ENCODE measurements at regions not wholly inside any gene's neighbourhood (a gene's known extent, or its start where the extent isn't known, plus 50 kb on each side); places are given as distances from the start of the nearest gene placed in this dataset.

DNA sequence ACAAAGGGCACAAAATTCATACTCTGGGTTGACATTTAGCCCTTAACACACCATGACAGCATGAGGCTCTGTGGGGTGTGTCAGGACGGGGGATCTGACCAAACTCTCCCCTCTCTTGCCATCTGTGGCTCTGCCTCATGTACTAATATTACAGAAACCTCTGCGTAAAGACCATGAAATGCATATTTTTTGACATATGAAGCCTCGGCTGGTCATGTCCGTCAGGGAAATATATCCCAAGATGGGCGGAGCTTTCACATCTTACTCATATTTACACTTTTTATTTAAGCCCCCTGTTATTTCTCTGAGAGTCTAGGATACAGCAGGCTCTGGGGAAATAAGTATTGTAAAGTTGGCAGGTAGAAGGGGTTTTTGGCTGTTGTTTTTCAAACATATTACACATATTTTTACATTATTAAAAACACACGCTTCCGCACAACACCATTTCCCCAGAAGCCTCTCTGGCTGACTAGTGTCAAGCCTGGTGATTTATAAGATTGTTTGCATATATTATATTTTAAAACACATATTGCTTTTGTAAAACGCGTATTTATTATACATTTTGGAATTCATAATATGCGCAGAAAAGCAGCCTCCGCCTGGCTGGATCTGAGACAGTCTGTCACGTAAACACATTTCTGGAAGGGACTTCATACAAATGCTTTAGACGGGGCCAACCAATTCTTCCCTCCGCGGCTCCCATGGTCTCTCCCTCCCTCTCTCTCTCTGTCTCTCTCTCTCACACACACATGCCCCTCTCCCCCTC is 237.7 kb upstream of the ZFHX3 start:
- no peaks in the 10 kb centered on the region for H3K79me2 ChIP-seq
- peak; percentile 23 for DNase-seq (ENCODE audit: low spot score)
- H3K4me3 ChIP-seq: no peak overlapping the region
- H3K9me3 ChIP-seq (ENCODE audit: low read depth): no peaks in the 10 kb centered on the region
- WGBS (ENCODE audit: low lambda C conversion rate, missing lambda C conversion rate): 74% methylated on average over 15 of the region's 15 CpGs
- no peak overlapping the region for H3K4me2 ChIP-seq
- no peaks in the 10 kb centered on the region for H4K20me1 ChIP-seq (ENCODE audit: insufficient read depth, poor library complexity, severe bottlenecking)
- no peaks in the 10 kb centered on the region for H3K36me3 ChIP-seq (replicated peaks; ENCODE audit: insufficient read depth, low read depth)
- H3K27ac ChIP-seq: no peak overlapping the region
- H3K27me3 ChIP-seq: no peaks in the 10 kb centered on the region
- H3K4me1 ChIP-seq (ENCODE audit: insufficient read depth): peaks cover 4% of the 10 kb centered on the region
- no peaks in the 10 kb centered on the region for H3K9me2 ChIP-seq (replicated peaks; ENCODE audit: insufficient read depth)
- H2AFZ ChIP-seq: no peak overlapping the region
- TF ChIP-seq EZH2phosphoT487 (IDR thresholded peaks at IDR 0.05; ENCODE audit: low read depth, severe bottlenecking, unreplicated experiment): no peak
- TF ChIP-seq, protein P1, sequence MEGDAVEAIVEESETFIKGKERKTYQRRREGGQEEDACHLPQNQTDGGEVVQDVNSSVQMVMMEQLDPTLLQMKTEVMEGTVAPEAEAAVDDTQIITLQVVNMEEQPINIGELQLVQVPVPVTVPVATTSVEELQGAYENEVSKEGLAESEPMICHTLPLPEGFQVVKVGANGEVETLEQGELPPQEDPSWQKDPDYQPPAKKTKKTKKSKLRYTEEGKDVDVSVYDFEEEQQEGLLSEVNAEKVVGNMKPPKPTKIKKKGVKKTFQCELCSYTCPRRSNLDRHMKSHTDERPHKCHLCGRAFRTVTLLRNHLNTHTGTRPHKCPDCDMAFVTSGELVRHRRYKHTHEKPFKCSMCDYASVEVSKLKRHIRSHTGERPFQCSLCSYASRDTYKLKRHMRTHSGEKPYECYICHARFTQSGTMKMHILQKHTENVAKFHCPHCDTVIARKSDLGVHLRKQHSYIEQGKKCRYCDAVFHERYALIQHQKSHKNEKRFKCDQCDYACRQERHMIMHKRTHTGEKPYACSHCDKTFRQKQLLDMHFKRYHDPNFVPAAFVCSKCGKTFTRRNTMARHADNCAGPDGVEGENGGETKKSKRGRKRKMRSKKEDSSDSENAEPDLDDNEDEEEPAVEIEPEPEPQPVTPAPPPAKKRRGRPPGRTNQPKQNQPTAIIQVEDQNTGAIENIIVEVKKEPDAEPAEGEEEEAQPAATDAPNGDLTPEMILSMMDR (IDR thresholded peaks at IDR 0.05; ENCODE audit: poor library complexity): no peak
- no peak for TF ChIP-seq EZH2 (IDR thresholded peaks at IDR 0.05; ENCODE audit: borderline replicate concordance)

DNA sequence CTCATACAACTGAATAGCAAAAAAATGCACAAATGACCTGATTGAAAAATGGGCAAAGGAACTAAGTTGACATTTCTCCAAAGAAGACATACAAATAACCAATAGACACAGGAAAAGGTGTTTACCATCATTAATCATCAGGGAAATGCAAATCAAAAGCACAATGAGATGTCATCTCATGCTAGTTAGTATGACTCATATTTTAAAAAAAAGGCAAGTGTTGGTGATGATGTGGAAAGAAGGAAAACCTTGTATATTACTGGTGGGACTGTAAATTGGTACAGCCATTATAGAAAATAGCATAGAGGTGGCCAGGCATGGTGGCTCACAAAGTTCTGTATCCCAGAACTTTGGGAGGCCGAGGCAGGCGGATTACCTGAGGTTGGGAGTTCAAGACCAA is 232.5 kb upstream of the ZFHX3 start:
- no peak for TF ChIP-seq EZH2phosphoT487 (IDR thresholded peaks at IDR 0.05; ENCODE audit: low read depth, severe bottlenecking, unreplicated experiment)
- TF ChIP-seq EZH2 (IDR thresholded peaks at IDR 0.05; ENCODE audit: borderline replicate concordance): no peak
- H3K4me3 ChIP-seq: no peak overlapping the region
- 95% methylated on average over 2 of the region's 2 CpGs for WGBS (ENCODE audit: low lambda C conversion rate, missing lambda C conversion rate)

DNA sequence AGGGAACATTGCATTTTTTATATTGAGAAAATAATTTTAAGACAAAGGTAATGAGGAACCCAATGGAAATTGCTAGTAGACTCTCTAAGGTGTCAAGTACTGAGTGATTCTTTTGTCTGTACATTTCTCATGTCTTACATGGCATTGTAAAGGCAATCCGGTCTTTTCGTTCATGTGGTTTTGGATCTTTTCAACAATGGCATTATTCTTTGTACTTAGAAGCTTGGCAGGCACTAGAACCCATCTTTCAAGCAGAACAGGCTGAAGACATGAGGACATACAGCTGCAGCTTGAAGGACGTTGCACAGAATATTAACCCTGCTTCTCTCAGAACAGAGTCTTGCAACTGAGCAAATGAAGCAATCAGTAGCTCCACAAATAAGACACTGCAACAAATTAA is 231.5 kb upstream of the ZFHX3 start:
- Histone ChIP-seq H3K79me2 (no peaks in the 10 kb centered on the region), H3K27ac (no peak overlapping the region), H3K9me3 (ENCODE audit: low read depth) (no peaks in the 10 kb centered on the region), H3K4me3 (no peak overlapping the region), H3K4me2 (no peak overlapping the region), H2AFZ (no peak overlapping the region), H3K9me2 (replicated peaks; ENCODE audit: insufficient read depth) (no peaks in the 10 kb centered on the region), H3K36me3 (replicated peaks; ENCODE audit: insufficient read depth, low read depth) (no peaks in the 10 kb centered on the region), H3K27me3 (no peaks in the 10 kb centered on the region), H4K20me1 (ENCODE audit: insufficient read depth, poor library complexity, severe bottlenecking) (no peaks in the 10 kb centered on the region), H3K4me1 (ENCODE audit: insufficient read depth) (no peaks in the 10 kb centered on the region)
- TF ChIP-seq, protein P1 (IDR thresholded peaks at IDR 0.05; ENCODE audit: poor library complexity): no peak
- TF ChIP-seq EZH2phosphoT487 (IDR thresholded peaks at IDR 0.05; ENCODE audit: low read depth, severe bottlenecking, unreplicated experiment) (no peak), EZH2 (IDR thresholded peaks at IDR 0.05; ENCODE audit: borderline replicate concordance) (no peak)
- DNase-seq (ENCODE audit: low spot score): no peak
- 75% methylated on average over 3 of the region's 3 CpGs for WGBS (ENCODE audit: low lambda C conversion rate, missing lambda C conversion rate)

More for the DNA sequence above, 232.5 kb upstream of the ZFHX3 start:
- Histone ChIP-seq H2AFZ (no peak overlapping the region), H4K20me1 (ENCODE audit: insufficient read depth, poor library complexity, severe bottlenecking) (no peaks in the 10 kb centered on the region), H3K27me3 (no peaks in the 10 kb centered on the region), H3K79me2 (no peaks in the 10 kb centered on the region), H3K27ac (no peak overlapping the region), H3K9me2 (replicated peaks; ENCODE audit: insufficient read depth) (no peaks in the 10 kb centered on the region), H3K4me2 (no peak overlapping the region), H3K4me1 (ENCODE audit: insufficient read depth) (no peaks in the 10 kb centered on the region), H3K9me3 (ENCODE audit: low read depth) (no peaks in the 10 kb centered on the region), H3K36me3 (replicated peaks; ENCODE audit: insufficient read depth, low read depth) (no peaks in the 10 kb centered on the region)
- DNase-seq (ENCODE audit: low spot score): no peak

DNA sequence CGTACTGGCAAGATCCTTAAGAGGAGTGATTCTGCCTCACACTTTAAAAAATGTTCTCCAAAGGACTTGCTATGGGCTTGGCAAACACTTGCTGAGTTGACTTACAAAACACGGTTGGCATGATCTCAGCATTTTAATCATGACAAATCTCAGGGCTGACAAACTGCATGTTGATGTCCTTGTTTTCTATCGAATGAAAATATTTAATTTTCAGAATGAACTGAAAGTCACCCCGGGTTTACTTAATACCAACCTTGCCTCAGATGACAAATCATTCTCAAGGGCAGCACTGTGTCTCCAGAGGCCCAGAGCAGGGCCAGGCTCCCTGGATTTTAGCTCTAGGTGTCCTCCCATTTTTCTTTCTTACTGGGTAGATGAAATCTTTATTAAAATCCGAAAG is 229.1 kb upstream of the ZFHX3 start:
- H3K79me2 ChIP-seq: no peaks in the 10 kb centered on the region
- WGBS (ENCODE audit: low lambda C conversion rate, missing lambda C conversion rate): 84% methylated on average over 5 of the region's 5 CpGs
- TF ChIP-seq EZH2phosphoT487 (IDR thresholded peaks at IDR 0.05; ENCODE audit: low read depth, severe bottlenecking, unreplicated experiment) (no peak), EZH2 (IDR thresholded peaks at IDR 0.05; ENCODE audit: borderline replicate concordance) (no peak)
- TF ChIP-seq, protein P1 (IDR thresholded peaks at IDR 0.05; ENCODE audit: poor library complexity): no peak
- no peaks in the 10 kb centered on the region for H3K36me3 ChIP-seq (replicated peaks; ENCODE audit: insufficient read depth, low read depth)
- H3K4me2 ChIP-seq: no peak overlapping the region
- H3K27me3 ChIP-seq: no peaks in the 10 kb centered on the region
- no peak overlapping the region for H3K27ac ChIP-seq
- no peaks in the 10 kb centered on the region for H3K4me1 ChIP-seq (ENCODE audit: insufficient read depth)
- H4K20me1 ChIP-seq (ENCODE audit: insufficient read depth, poor library complexity, severe bottlenecking): no peaks in the 10 kb centered on the region
- H2AFZ ChIP-seq: no peak overlapping the region
- H3K4me3 ChIP-seq: no peak overlapping the region
- no peak for DNase-seq (ENCODE audit: low spot score)
- no peaks in the 10 kb centered on the region for H3K9me3 ChIP-seq (ENCODE audit: low read depth)
- no peaks in the 10 kb centered on the region for H3K9me2 ChIP-seq (replicated peaks; ENCODE audit: insufficient read depth)
